ENCODE measurements at regions not wholly inside any gene's neighbourhood (a gene's known extent, or its start where the extent isn't known, plus 50 kb on each side); places are given as distances from the start of the nearest gene placed in this dataset.

GRCh38 chr12:114275086-114275485 is 130.9 kb downstream of the TBX5 start:
- TF ChIP-seq CTCF (IDR thresholded peaks at IDR 0.05) (no peak), POLR2A (IDR thresholded peaks at IDR 0.05) (no peak)
